ENCODE measurements at regions not wholly inside any gene's neighbourhood (a gene's known extent, or its start where the extent isn't known, plus 50 kb on each side); places are given as distances from the start of the nearest gene placed in this dataset.

- TF ChIP-seq, protein P1, sequence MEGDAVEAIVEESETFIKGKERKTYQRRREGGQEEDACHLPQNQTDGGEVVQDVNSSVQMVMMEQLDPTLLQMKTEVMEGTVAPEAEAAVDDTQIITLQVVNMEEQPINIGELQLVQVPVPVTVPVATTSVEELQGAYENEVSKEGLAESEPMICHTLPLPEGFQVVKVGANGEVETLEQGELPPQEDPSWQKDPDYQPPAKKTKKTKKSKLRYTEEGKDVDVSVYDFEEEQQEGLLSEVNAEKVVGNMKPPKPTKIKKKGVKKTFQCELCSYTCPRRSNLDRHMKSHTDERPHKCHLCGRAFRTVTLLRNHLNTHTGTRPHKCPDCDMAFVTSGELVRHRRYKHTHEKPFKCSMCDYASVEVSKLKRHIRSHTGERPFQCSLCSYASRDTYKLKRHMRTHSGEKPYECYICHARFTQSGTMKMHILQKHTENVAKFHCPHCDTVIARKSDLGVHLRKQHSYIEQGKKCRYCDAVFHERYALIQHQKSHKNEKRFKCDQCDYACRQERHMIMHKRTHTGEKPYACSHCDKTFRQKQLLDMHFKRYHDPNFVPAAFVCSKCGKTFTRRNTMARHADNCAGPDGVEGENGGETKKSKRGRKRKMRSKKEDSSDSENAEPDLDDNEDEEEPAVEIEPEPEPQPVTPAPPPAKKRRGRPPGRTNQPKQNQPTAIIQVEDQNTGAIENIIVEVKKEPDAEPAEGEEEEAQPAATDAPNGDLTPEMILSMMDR (IDR thresholded peaks at IDR 0.05; ENCODE audit: low read length), result no peak
- no peak for TF ChIP-seq EZH2 (optimal IDR thresholded peaks at IDR 0.05; ENCODE audit: low read depth, low read length)
Measured at GRCh38 chr4:189367832-189368231, 572.8 kb upstream of the FRG1 start.
